ENCODE measurements at regions not wholly inside any gene's neighbourhood (a gene's known extent, or its start where the extent isn't known, plus 50 kb on each side); places are given as distances from the start of the nearest gene placed in this dataset.

GRCh38 chr1:232696466-232696865, 66.5 kb upstream of the SIPA1L2 start:
- 88 to 95% methylated on average over 6 of the region's 6 CpGs for WGBS, 2 donors
- TF ChIP-seq, protein P1, sequence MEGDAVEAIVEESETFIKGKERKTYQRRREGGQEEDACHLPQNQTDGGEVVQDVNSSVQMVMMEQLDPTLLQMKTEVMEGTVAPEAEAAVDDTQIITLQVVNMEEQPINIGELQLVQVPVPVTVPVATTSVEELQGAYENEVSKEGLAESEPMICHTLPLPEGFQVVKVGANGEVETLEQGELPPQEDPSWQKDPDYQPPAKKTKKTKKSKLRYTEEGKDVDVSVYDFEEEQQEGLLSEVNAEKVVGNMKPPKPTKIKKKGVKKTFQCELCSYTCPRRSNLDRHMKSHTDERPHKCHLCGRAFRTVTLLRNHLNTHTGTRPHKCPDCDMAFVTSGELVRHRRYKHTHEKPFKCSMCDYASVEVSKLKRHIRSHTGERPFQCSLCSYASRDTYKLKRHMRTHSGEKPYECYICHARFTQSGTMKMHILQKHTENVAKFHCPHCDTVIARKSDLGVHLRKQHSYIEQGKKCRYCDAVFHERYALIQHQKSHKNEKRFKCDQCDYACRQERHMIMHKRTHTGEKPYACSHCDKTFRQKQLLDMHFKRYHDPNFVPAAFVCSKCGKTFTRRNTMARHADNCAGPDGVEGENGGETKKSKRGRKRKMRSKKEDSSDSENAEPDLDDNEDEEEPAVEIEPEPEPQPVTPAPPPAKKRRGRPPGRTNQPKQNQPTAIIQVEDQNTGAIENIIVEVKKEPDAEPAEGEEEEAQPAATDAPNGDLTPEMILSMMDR (IDR thresholded peaks at IDR 0.05; ENCODE audit: control extremely low read depth, extremely low read depth) = no peak
- Histone ChIP-seq H3K27ac (ENCODE audit: low read depth in 1 of 2, low read length in 1 of 2) (no peak overlapping the region), H3K9ac (ENCODE audit: insufficient read depth in 1 of 2, low read length in 2 of 2) (no peak overlapping the region), H3K36me3 (ENCODE audit: control insufficient read depth in 4 of 4, insufficient read depth in 4 of 4, low read length in 4 of 4) (no peaks in the 10 kb centered on the region), H3K27me3 (ENCODE audit: control insufficient read depth in 3 of 3, insufficient read depth in 3 of 3, low read length in 2 of 3) (no peaks in the 10 kb centered on the region), H3K9me3 (ENCODE audit: control insufficient read depth in 4 of 4, insufficient read depth in 3 of 4, low read length in 3 of 4) (peaks cover 0 to 2% (median 0%) of the 10 kb centered on the region in 4 donors), H3K4me3 (no peak overlapping the region), H3K4me1 (ENCODE audit: control insufficient read depth in 5 of 5, insufficient read depth in 5 of 5, low read length in 5 of 5) (peaks cover 0 to 5% (median 0%) of the 10 kb centered on the region in 5 donors)
- DNase-seq (no peak), ATAC-seq (ENCODE audit: insufficient read depth, low FRiP score) (no peak)

DNA sequence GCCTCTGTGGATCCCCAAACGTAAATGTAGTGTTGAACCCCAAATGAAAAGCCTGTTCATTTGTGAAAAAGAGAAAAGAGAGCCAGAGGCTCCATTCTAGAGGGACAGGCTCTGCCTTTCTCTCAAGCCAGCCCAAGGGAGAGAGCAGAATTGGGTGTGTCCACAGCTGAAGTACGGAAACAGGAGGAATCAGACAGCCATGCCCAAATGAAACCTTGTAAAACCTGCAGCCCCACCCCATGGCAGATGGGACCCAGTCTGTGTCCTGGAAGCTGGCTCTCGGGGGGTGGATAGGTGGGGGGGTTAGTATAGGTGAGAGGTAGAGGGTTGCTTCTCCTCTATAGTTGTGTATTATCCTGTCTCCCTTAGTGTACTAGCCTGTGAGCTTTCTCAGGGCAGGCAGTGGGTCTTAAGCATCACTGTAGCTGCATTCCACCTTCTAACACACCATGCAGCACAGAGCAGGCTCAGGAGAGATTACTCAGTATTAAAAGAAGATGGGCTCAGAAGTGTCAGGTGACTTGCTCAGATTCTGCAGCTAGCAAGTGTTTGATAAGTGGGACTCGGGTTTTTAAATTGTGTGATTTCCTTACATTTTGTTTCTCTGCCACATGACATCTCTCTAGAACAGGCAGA, 67.4 kb upstream of the SIPA1L2 start:
- DNase-seq (no peak), ATAC-seq (ENCODE audit: insufficient read depth, low FRiP score) (no peak)
- H3K9me3 ChIP-seq (ENCODE audit: control insufficient read depth in 4 of 4, insufficient read depth in 3 of 4, low read length in 3 of 4) = peaks cover 0 to 2% (median 0%) of the 10 kb centered on the region in 4 donors
- TF ChIP-seq, protein P1 (IDR thresholded peaks at IDR 0.05; ENCODE audit: control extremely low read depth, extremely low read depth) = no peak
- H3K36me3 ChIP-seq (ENCODE audit: control insufficient read depth in 4 of 4, insufficient read depth in 4 of 4, low read length in 4 of 4) = no peaks in the 10 kb centered on the region
- H3K4me1 ChIP-seq (ENCODE audit: control insufficient read depth in 5 of 5, insufficient read depth in 5 of 5, low read length in 5 of 5) = peaks cover 0 to 5% (median 0%) of the 10 kb centered on the region in 5 donors
- H3K27me3 ChIP-seq (ENCODE audit: control insufficient read depth in 3 of 3, insufficient read depth in 3 of 3, low read length in 2 of 3) = no peaks in the 10 kb centered on the region
- H3K4me3 ChIP-seq = no peak overlapping the region
- no peak overlapping the region for H3K27ac ChIP-seq (ENCODE audit: low read depth in 1 of 2, low read length in 1 of 2)
- no peak overlapping the region for H3K9ac ChIP-seq (ENCODE audit: insufficient read depth in 1 of 2, low read length in 2 of 2)
- WGBS, 2 donors = 87 to 92% methylated on average over 4 of the region's 4 CpGs

DNA sequence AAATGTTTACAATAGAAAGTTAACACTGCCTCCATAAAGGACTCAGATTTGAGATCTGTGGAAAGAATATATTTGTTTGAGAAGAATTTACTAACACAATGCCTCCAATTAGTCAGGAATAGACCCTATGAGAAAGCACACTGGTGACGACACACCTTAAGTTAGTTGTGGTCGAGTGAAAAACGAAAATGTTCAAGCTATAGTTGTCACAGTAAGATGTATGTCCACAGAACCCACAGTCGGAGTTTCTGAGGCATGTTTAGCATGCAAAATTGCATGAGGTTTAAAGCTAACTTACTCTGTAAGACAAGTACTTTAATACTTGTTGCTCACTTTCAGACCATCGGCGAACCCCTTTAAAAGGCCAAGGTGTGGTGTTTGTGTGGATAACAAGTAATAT, 69.9 kb upstream of the SIPA1L2 start:
- Histone ChIP-seq H3K9ac (ENCODE audit: insufficient read depth in 1 of 2, low read length in 2 of 2) (no peak overlapping the region), H3K4me1 (ENCODE audit: control insufficient read depth in 5 of 5, insufficient read depth in 5 of 5, low read length in 5 of 5) (peaks cover 0 to 13% (median 7%) of the 10 kb centered on the region in 5 donors), H3K36me3 (ENCODE audit: control insufficient read depth in 4 of 4, insufficient read depth in 4 of 4, low read length in 4 of 4) (no peaks in the 10 kb centered on the region), H3K27ac (ENCODE audit: low read depth in 1 of 2, low read length in 1 of 2) (no peak overlapping the region), H3K9me3 (ENCODE audit: control insufficient read depth in 4 of 4, insufficient read depth in 3 of 4, low read length in 3 of 4) (peaks cover 0 to 2% (median 0%) of the 10 kb centered on the region in 4 donors), H3K4me3 (no peak overlapping the region), H3K27me3 (ENCODE audit: control insufficient read depth in 3 of 3, insufficient read depth in 3 of 3, low read length in 2 of 3) (no peaks in the 10 kb centered on the region)
- no peak for ATAC-seq (ENCODE audit: insufficient read depth, low FRiP score)
- WGBS, 2 donors = 87 to 90% methylated on average over 6 of the region's 6 CpGs
- DNase-seq = no peak
- TF ChIP-seq, protein P1 (IDR thresholded peaks at IDR 0.05; ENCODE audit: control extremely low read depth, extremely low read depth) = no peak

DNA sequence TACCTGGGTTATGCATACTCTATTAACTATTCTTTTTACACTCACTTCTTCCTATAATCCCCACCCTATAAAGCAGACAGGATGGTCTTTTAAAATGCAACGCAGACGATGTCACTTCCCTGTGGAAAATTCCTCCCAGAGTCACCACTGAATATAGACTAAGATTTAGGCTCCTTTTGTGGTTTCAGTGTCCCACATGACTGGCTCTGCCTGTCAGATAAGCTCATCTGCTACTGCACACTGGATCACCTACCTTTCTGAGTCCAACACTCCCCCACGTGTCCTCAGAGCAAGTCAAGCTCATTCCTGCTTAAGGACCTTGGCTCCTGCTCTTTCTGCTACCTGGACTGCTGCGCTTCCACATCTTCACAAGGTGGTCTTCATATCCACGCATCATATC, 73.0 kb upstream of the SIPA1L2 start:
- Histone ChIP-seq H3K9ac (ENCODE audit: insufficient read depth in 1 of 2, low read length in 2 of 2) (no peak overlapping the region), H3K9me3 (ENCODE audit: control insufficient read depth in 4 of 4, insufficient read depth in 3 of 4, low read length in 3 of 4) (peaks cover 0 to 2% (median 0%) of the 10 kb centered on the region in 4 donors), H3K36me3 (ENCODE audit: control insufficient read depth in 4 of 4, insufficient read depth in 4 of 4, low read length in 4 of 4) (no peaks in the 10 kb centered on the region), H3K27me3 (ENCODE audit: control insufficient read depth in 3 of 3, insufficient read depth in 3 of 3, low read length in 2 of 3) (no peaks in the 10 kb centered on the region), H3K4me1 (ENCODE audit: control insufficient read depth in 5 of 5, insufficient read depth in 5 of 5, low read length in 5 of 5) (peaks cover 0 to 22% (median 13%) of the 10 kb centered on the region in 5 donors), H3K4me3 (no peak overlapping the region), H3K27ac (ENCODE audit: low read depth in 1 of 2, low read length in 1 of 2) (no peak overlapping the region)
- TF ChIP-seq, protein P1 (IDR thresholded peaks at IDR 0.05; ENCODE audit: control extremely low read depth, extremely low read depth) = no peak
- DNase-seq (no peak), ATAC-seq (ENCODE audit: insufficient read depth, low FRiP score) (no peak)
- 80 to 87% methylated on average over 5 of the region's 5 CpGs for WGBS, 2 donors

All from lung (tissue), 11 donors.